GM12891 (cell line): ENCODE measurements at regions not wholly inside any gene's neighbourhood (a gene's known extent, or its start where the extent isn't known, plus 50 kb on each side); places are given as distances from the start of the nearest gene placed in this dataset.

Source experiments
- POLR2A ChIP-seq: IDR thresholded peaks from 2 replicates; pipeline ENCODE4 v1.6.1; 2011; ENCODE audit warnings: low read depth, low read length, control low read depth
- POLR2AphosphoS5 ChIP-seq: IDR thresholded peaks from 2 replicates; pipeline ENCODE4 v1.6.1; 2011; ENCODE audit warnings: low read depth, low read length, control low read depth
- POU2F2 ChIP-seq: IDR thresholded peaks from 2 replicates; pipeline ENCODE4 v1.6.1; 2011; ENCODE audit warnings: low read depth, mild to moderate bottlenecking, control low read depth, low read length, moderate library complexity
- SPI1 ChIP-seq: IDR thresholded peaks from 2 replicates; pipeline ENCODE4 v1.6.1; 2011; ENCODE audit warnings: low read depth, low read length, control low read depth
- TAF1 ChIP-seq: IDR thresholded peaks from 2 replicates; pipeline ENCODE4 v1.6.1; 2011; ENCODE audit warnings: low read depth, low read length, control low read depth

- TF ChIP-seq TAF1 (no peak), POLR2A (no peak), POU2F2 (no peak), SPI1 (no peak), POLR2AphosphoS5 (no peak)
These were observed 143.0 kb upstream of the ATXN7L3B start for GRCh38 chr12:74394647-74395046.
